ENCODE measurements at regions not wholly inside any gene's neighbourhood (a gene's known extent, or its start where the extent isn't known, plus 50 kb on each side); places are given as distances from the start of the nearest gene placed in this dataset.

DNA sequence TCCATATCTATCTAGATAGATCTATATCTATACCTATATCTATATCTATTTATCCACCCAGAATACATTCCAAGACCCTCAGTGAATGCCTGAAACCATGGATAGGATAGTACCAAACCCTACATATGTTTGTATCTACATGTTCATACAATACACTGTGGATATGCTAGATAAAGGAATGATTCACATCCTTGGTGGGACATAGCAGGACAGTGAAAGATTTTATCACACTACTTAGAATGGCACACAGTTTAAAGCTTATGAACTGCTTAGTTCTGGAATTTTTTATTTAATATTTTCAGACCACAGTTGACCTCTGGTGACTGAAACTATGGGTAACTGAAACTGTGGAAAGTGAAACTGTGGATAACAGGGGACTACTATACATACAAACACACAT lies 198.8 kb upstream of the TTC14 start:
- H3K4me1 ChIP-seq (ENCODE audit: insufficient read depth, low read length, poor library complexity, severe bottlenecking) = no peaks in the 10 kb centered on the region
- no peak for DNase-seq (ENCODE audit: low spot score)
- ChIA-PET POLR2A (ENCODE audit: low non-redundant PET) (no interaction called here), CTCF (no interaction called here)
- intact Hi-C loops (cut with micrococcal nuclease; ENCODE audit: unreplicated experiment) = no loop called here
- H3K36me3 ChIP-seq (ENCODE audit: insufficient read depth, low read length, poor library complexity, severe bottlenecking) = no peaks in the 10 kb centered on the region
- TF ChIP-seq EZH2 (IDR thresholded peaks at IDR 0.05; ENCODE audit: borderline replicate concordance, low read depth, low read length, poor library complexity, severe bottlenecking) (no peak), CTCF (conservative IDR thresholded peaks at IDR 0.05; ENCODE audit: low read depth, low read length) (no peak)
- BruUV-seq (replicated peaks) = no TSS peak
- H3K4me3 ChIP-seq (ENCODE audit: low read depth, low read length, poor library complexity, severe bottlenecking) = no peak overlapping the region
- H3K9me3 ChIP-seq (ENCODE audit: low read depth, low read length, poor library complexity, severe bottlenecking) = no peaks in the 10 kb centered on the region
- no peak overlapping the region for H3K27ac ChIP-seq (ENCODE audit: low read depth, low read length, poor library complexity, severe bottlenecking)
- no peaks in the 10 kb centered on the region for H3K27me3 ChIP-seq (replicated peaks; ENCODE audit: insufficient read depth, low read depth, low read length, poor library complexity)

- Histone ChIP-seq H3K4me1 (ENCODE audit: insufficient read depth, low read length, poor library complexity, severe bottlenecking) (no peaks in the 10 kb centered on the region), H3K27ac (ENCODE audit: low read depth, low read length, poor library complexity, severe bottlenecking) (no peak overlapping the region), H3K9me3 (ENCODE audit: low read depth, low read length, poor library complexity, severe bottlenecking) (no peaks in the 10 kb centered on the region), H3K27me3 (replicated peaks; ENCODE audit: insufficient read depth, low read depth, low read length, poor library complexity) (no peaks in the 10 kb centered on the region), H3K4me3 (ENCODE audit: low read depth, low read length, poor library complexity, severe bottlenecking) (no peak overlapping the region), H3K36me3 (ENCODE audit: insufficient read depth, low read length, poor library complexity, severe bottlenecking) (no peaks in the 10 kb centered on the region)
- CTCF ChIA-PET = no interaction called here
- no peak for DNase-seq (ENCODE audit: low spot score)
- TF ChIP-seq EZH2 (IDR thresholded peaks at IDR 0.05; ENCODE audit: borderline replicate concordance, low read depth, low read length, poor library complexity, severe bottlenecking) (no peak), CTCF (conservative IDR thresholded peaks at IDR 0.05; ENCODE audit: low read depth, low read length) (no peak)
- BruUV-seq (replicated peaks) = no TSS peak
- POLR2A ChIA-PET (ENCODE audit: low non-redundant PET) = no interaction called here
- intact Hi-C loops (cut with micrococcal nuclease; ENCODE audit: unreplicated experiment) = no loop called here
Observed at GRCh38 chr3:180408654-180409053, 193.3 kb upstream of the TTC14 start.

- no peak for TF ChIP-seq CTCF (conservative IDR thresholded peaks at IDR 0.05; ENCODE audit: low read depth, low read length)
- TF ChIP-seq EZH2 (IDR thresholded peaks at IDR 0.05; ENCODE audit: borderline replicate concordance, low read depth, low read length, poor library complexity, severe bottlenecking) = no peak
- DNase-seq (ENCODE audit: low spot score) = no peak
- BruUV-seq (replicated peaks) = no TSS peak
- ChIA-PET POLR2A (ENCODE audit: low non-redundant PET) (no interaction called here), CTCF (no interaction called here)
- intact Hi-C loops (cut with micrococcal nuclease; ENCODE audit: unreplicated experiment) = no loop called here
- Histone ChIP-seq H3K4me3 (ENCODE audit: low read depth, low read length, poor library complexity, severe bottlenecking) (no peak overlapping the region), H3K4me1 (ENCODE audit: insufficient read depth, low read length, poor library complexity, severe bottlenecking) (no peaks in the 10 kb centered on the region), H3K27me3 (replicated peaks; ENCODE audit: insufficient read depth, low read depth, low read length, poor library complexity) (no peaks in the 10 kb centered on the region), H3K36me3 (ENCODE audit: insufficient read depth, low read length, poor library complexity, severe bottlenecking) (no peaks in the 10 kb centered on the region), H3K27ac (ENCODE audit: low read depth, low read length, poor library complexity, severe bottlenecking) (no peak overlapping the region), H3K9me3 (ENCODE audit: low read depth, low read length, poor library complexity, severe bottlenecking) (no peaks in the 10 kb centered on the region)
Observed at GRCh38 chr3:180409170-180409569, 192.8 kb upstream of the TTC14 start.
